HG03064 (cell line): ENCODE measurements at regions not wholly inside any gene's neighbourhood (a gene's known extent, or its start where the extent isn't known, plus 50 kb on each side); places are given as distances from the start of the nearest gene placed in this dataset.
"Not testable (repeated sequence)": the region's sequence is repeated elsewhere in the genome, so short reads cannot be mapped to it uniquely, and the experiment has no call there.

ENCODE experiments used
- ATAC-seq: cut with Tn5 transposase; IDR thresholded peaks from one replicate; pipeline ENCODE4 v1.9.1; 2021; ENCODE audit warnings: low read depth; ENCODE audit not compliant: unreplicated experiment

DNA sequence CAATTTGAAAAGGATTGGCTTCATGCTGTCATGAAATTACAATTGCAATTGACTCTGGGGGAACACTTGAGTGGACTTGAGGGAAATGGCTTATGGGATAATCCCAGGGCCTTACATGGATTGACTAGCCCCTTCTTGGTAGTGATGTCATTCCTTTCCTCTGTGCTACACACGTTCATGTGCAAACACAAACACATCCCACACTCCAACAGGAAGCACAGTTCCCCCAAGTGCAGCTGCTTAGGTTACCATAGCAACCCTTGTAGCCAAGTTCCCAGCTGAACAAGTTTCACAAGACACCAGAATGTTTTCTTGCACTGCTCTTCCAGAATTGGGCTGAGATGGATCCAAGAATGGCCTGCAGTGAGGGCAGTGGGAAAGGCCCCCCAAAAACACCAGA, 217.0 kb downstream of the ZNF621 start:
- ATAC-seq, result no peak

DNA sequence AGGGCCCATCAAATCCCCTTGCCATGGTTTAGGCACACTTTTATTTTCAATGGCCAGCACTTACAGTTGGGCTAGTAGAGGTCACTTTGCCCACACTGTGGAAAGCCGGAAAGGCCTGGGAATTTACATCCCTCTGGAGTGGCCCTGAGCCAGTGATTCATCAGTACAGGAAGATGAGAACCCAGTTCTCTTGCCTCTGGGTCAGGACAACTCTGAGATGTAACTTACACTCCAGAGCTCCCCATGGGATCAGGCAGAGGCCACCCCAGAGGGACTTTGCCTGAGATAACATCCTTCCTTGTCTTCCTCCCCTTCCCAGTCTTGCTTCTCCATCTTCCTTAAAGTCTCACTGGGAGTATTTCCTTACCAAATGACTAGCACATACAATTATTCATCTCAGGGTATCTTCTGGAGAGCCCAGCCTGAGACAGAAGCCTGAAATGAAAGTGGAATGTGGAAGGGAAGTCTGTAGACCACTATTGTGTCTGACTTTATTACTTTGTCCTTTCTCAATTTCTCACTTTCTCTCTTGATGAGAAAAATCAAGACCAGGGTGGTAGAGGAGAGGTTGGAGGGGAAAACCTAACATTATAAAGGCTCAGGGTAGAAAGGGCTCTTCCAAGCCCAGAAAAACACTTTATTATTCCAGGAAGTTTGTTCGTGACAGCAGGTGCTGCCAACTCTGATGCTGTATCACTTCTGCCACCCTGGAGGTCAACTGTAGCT, 220.8 kb downstream of the ZNF621 start:
- no peak for ATAC-seq

DNA sequence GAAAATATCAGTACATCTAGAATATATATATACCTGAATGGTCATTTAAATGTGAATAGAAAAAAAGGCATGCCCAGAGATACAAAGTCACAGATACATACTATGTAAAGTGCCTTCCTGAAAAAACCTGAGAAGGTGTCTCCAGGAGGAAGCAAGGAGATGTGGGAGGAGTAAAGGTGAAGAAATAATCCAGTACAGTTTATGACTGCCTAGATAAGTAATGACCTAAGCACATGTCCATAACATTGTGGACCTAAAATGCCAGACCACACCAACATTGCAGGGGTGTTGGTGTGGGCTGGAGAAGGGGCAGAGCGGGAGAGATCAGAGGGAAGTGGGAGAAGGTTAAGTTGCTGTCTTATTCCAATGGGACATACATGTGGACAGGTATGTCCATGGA, 226.9 kb downstream of the ZNF621 start:
- no peak for ATAC-seq

DNA sequence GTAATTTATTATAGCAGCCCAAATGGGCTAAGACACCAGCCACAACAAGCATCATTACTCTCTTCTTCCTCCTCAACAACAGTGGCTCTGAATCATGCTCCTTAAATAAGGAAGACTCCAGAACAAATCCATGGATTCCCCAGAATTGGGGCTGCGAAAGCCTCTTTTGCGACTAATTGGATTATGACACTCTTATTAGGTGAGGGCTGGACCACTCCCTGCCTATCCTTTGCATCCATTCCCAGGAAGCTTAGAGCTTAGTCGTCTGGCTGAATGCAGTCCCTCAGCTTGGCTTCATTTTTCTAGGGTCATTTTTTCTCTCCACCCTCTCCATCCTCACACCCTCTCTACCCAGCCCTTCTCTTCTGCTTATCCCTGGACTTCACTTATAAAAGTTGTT, 227.7 kb downstream of the ZNF621 start:
- ATAC-seq, result no peak

DNA sequence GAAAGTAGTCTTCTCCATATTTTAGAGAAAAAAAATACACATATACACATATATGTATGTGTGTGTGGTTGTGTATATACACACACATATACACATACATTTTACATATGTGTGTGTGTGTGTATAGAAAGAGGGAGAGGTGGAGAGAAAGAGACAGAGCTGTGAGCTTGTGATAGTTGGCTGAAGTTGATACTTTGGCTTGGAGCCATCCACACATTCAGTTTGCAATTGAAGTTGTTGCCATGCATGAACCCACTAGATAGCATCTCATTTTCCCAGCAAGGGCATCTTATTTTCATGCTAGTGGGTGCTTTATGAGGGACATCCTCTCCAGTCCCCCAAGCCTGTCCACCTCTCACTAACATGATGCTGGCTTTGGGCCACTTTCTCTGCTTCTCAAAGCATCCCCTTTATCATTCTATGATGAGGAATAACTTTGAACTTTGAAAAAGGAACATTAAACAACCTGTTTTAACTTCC, 228.6 kb downstream of the ZNF621 start:
- ATAC-seq, result no peak

DNA sequence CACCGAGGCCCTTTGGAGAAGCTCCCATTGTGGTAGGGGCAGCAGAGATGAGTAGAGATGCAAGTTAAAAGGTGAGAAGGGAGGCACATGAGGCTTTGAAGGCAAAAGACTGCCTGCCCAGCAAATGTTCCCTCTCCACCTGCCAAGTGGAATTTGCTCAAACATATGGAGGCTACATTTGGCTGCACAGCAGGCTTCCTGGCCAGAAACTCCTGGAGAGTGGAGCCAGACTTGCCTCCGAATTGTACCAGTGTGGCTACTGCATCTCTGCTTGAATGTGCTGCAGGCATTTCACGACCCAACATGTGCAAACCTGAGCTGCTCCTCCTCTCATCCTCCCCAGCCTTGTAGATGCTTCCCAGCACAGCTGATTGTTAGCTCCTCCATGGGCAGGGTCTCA, 229.2 kb downstream of the ZNF621 start:
- no peak for ATAC-seq

DNA sequence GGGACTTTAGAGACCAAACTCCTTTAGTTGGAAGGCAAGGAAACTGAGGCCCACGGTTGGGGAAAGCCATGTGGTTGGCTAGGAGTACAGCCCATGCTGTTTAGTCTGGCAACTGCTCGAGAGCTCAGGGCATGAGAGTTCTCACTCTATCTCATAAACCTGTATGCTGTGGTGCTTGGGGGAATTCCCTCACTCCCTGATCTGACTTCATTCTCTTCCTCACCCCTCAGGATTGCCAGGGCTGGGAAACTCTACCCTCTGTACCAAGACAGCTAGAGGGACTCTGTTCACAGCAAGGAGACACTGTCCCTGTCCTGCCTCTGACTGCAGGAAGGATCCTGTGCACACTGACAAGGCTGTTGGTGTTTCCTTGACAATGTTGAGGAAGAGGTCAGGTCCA, 230.2 kb downstream of the ZNF621 start:
- no peak for ATAC-seq

DNA sequence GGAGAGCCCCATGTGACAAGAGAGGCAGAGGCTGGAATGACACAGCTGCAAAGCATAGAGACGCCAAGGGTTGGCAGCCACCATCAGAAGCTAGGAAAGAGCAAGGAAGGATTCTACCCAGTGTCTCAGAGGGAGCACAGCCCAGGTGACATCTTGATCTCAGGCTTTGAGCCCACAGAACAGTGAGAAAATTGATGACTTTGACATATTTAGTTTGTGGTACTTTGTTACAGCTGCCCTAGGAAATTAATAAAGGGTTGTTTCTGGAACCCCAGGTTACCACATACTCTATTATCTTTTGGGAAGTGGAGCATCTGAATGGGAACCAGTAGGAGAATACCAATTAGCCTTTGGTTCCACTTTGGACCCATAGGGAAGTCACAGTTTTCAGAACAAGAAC, 231.7 kb downstream of the ZNF621 start:
- ATAC-seq, result no peak

DNA sequence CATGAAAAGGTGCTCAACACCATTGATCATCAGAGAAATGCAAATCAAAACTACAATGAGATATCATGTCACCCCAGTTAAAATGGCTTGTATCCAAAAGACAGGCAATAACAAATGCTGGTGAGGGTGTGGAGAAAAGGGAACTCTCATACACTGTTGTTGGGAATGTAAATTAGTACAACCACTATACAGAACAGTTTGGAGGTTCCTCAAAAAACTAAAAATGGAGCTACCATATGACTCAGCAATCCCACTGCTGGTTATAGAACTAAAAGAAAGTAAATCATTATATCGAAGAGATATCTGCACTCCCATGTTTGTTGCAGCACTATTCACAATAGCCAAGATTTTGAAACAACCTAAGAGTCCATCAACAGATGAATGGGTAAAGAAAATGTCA, 238.0 kb downstream of the ZNF621 start:
- ATAC-seq, result not testable (repeated sequence)

DNA sequence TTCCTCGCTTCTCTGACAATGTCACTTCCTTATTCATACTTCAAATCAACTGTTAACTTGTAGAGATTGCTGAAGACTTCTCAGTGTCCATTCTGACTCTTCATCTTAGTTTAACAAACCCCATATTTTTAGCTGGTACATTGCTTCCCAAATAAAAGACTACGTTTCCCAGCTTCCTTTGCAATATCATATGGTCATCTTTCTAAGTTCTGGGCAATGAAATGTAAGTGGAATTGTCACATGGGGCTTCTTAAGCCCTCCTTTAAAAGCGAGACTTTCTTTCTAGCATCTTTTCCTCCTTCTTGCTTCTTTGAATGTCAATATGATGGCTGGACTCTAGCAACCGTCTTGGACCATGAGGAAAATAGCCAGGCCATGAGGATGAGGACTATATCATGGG, 239.0 kb downstream of the ZNF621 start:
- ATAC-seq, result no peak

DNA sequence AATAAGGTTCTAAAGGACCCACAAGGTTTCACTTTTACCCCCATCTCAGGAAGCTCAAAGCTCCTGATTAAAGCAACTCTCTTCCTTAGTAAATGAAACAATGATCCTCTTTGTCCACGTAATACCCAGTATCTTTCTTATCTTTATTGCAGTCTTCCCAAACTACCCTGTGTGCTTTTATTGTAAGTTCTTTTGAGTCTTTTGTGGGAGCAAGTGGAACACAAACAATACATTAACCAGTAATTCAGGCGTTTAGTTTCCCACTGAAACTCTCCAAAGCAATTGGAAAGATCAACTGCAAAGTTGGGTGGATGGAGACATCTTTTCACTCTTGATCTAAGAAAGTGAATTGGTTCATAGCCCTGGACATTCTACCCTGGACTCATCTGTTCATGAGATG, 240.0 kb downstream of the ZNF621 start:
- no peak for ATAC-seq

DNA sequence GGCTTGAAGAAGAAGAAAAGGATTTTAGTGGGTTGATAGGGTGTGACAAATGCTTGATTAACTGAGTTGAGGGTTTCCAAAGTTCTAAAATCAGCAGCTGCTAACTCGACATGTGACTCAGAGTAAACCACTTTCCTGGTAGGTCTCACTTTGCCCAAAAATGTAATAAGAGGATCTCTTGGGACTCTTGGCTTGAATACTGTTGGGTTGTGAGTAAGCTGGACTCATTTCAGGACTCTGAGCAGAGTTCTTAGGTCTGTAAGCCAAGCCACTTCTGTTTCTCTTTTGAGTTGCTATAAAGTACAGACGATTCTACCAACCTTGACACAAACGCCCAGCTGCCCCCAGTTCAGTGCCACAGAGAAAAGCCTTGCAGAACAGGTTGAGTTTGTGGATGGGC, 241.1 kb downstream of the ZNF621 start:
- no peak for ATAC-seq

DNA sequence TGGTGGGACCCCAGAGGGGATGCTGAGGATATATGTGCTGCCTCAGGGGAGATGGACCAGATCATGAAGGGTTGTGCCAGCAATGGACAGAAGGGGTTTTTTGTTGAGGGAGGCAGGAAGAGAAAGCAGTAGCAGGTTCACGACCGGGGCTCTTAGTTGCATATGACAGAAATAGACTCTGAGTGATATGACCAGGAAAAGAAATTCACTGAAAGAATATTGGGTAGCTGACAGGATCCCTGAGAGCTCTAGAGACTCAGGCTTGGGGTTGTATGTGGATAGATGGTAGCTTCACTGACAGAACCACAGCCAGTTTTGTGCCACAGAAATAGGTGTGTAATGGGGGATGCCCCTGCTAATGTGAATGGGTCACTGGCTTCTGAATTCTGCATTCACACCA, 241.6 kb downstream of the ZNF621 start:
- ATAC-seq, result no peak

DNA sequence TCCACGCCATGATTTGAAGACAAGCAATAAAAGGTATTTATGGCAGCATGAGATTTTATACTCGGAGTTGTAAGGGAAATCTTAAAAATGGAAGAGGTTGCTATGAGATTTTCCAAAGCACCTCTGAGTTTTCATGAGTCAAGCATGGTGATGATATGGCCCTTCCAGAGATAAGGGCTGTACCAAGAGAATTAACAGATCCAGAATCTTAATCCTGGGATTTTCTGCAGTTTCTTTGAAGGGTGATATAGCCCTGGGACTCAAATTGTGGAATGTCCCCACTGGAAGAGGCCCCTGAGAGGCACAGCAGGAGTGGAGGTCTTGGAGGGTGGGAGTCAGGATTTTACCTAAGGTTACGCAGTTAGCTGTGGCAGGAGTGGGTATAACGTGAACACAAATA, 243.3 kb downstream of the ZNF621 start:
- no peak for ATAC-seq

DNA sequence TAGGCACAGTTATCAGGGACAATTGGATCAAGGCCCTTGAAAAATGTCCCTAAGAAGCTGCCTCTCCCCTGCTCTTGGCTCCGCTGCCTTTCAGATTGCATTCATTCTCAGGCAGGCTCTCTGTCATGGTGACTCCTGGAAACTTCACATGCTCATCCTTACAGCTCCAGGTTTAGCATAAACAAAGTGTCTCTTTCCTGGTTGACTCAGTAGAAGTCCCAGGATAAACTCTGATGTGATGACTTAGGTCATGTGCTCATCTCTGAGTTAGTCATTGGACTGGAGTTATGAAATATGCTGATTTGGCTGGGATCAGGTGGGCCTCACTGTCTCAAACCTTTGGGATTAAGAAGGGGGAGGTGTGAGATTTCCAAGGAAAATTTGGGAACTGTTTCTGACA, 243.8 kb downstream of the ZNF621 start:
- ATAC-seq, result no peak

DNA sequence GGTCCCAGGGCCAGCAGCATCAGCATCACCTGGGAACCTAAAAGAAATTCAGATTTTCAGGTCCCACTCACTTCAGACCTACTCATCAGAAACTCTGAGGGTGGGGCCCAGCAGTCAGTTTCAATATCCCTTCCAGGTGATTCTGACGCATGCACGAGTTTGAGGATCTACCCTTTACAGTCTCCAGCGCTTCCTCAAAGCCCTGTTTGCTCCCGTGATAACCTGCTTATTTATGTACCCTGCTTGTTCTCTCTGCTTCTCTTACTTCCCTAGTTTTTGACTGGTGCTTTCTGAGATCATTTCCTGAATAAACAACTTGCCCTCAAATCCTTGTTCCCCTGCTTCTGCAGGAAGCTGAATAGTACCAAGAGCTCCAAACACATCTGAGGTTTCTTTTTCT, 245.3 kb downstream of the ZNF621 start:
- ATAC-seq, result no peak

DNA sequence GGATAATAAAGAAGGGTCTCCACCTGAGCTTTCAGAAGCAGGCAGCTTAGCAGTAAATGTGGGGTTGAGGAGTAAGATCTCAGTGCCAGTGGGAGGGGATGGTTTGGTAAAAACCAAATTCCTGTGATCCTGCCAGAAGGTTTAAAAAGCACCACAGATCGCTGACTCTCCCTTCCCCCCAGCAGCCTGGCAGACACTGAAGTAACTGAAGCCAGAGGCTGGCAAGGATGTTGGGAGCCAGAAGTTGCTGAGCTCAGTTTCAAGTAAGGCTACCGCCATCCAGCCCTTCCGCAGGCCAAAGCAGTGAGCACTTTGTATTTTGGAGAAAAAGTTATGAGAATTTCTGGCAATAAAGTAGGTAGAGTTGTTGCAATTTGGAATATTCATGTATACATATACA, 246.4 kb downstream of the ZNF621 start:
- no peak for ATAC-seq

DNA sequence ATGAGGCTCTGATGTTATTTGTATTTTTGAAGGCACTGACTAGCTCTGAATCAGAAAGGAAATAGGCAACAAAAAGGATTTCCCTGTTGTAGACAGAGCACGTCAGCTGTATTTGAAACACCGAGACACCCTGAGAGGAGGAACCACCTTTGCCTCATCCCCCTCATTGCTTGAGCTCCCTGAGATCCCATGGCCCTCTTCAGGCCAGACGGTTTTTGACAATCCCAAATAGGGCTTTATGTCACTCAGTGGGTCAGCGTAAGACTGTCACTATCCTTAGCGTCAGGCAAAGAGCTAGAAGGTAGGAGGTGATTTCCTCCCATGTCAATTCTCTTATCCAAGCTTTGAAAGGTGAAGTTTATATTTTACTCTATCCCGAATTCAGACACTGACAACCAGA, 254.3 kb downstream of the ZNF621 start:
- no peak for ATAC-seq

DNA sequence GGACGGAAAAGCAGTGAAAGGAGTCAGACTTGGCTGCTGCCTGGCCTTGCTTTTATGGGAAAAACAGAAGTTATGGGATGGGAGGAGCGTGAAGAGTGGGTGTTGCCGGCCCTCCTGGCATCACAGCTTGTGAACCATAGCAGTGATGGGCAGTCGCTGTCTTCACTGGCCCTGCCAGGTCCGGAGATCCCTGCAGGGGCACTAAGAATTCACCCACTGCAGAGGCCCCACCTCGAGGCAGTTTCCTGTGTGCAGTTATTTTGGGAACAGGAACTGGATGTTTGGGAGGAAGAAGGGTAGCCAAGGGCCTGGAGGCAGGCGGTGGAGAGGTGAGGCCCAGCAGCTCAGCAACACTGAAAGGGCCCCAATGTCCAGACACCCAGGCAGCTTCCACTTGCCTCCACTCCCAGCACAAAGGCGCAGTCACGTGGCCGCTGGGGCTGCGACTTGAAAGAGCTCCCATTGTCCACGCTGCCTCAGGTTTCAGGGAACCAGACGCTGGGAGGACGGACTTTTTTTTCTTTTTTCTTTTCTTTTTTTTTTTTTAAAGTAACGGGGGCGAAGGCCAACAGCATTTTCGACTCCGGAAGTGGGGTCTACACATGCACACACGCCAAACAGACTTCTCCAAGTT, 255.6 kb downstream of the ZNF621 start:
- no peak for ATAC-seq

DNA sequence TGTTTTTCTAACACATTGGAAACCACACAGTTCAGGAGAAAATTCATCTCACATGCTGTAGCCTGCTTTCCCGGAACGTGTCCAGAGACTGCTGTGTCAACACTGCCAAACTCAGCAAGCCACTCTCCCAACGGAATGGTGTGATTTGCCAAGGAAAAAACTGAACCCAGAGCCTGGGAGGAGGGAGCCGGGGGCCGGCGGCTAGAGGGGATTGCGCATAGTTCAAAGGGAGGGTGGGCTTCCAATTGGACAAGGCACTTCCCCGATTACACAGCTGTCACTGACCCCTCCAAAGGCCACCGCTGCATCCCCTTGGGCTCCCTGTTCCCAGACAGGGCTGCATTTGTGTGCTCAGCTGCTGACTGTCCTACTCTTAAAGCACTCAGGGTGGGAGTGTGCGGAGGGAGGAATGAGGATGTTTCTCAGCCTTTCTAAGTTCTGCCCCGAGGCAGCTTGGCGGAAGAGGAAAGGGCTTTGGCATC, 256.2 kb downstream of the ZNF621 start:
- ATAC-seq, result no peak

DNA sequence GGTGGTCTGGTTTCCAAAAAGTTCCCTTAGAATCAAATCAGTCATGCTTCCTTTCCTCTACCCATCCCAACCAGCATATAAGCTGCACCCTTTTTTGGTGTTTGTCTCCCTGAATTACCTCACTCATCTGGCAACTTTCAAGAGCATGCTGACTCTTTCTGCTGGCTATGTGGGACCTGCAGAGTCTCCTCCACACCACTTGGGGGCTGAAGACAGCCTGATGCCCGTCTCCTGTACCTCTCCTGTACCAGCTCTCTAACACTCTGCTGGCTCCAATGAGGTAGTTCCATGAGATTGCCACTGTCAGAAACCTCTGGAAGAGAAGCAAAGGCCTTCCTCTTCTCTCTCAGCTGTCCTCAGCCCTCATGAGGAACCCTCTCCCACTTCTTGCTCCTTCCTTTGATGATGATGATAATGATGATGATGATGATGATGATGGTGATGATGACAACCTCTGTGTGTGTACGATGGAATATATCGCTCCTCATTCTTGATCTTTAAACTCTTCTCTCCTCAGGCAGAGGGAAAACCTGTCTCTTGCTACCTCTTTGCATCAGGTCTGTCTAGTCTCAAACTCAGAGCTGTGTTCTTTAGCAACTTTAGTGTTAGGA, 257.5 kb downstream of the ZNF621 start:
- no peak for ATAC-seq

DNA sequence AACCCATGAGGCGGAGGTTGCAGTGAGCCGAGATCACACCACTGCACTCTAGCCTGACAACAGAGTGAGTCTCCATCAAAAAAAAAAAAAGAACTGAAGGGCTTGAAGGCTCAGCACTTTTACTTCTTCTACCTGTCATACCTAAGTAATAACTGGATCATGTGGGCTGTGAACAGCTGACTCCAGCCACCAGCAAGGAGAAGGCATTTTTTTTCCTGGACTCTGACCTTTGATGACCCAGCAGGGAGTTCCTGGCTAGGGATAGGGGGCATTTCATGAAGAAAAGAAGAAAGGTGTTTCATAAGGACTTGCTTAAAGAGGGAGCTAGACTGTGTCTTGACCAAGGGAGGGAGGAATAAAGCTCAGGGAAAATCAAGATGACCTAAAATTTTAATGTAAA, 266.0 kb downstream of the ZNF621 start:
- ATAC-seq, result no peak
